Mammary epithelial cell (primary cell): ENCODE measurements at regions not wholly inside any gene's neighbourhood (a gene's known extent, or its start where the extent isn't known, plus 50 kb on each side); places are given as distances from the start of the nearest gene placed in this dataset.
"Not testable (repeated sequence)": the region's sequence is repeated elsewhere in the genome, so short reads cannot be mapped to it uniquely, and the experiment has no call there.

Source experiments
- CTCF ChIP-seq, 2 donors: IDR thresholded peaks in 1 of 2; conservative IDR thresholded peaks in 1 of 2; 2 replicates each; pipeline ENCODE4 v1.5.1; 2011 to 2012; ENCODE audit warnings: inconsistent platforms in 2 of 2, low read length in 2 of 2, mild to moderate bottlenecking in 2 of 2, control low read depth in 1 of 2, low read depth in 1 of 2; ENCODE audit not compliant: insufficient read depth in 1 of 2; ENCODE audit errors: extremely low read depth in 1 of 2
- EZH2 ChIP-seq: IDR thresholded peaks from 2 replicates; pipeline ENCODE4 v1.6.1; 2012; ENCODE audit warnings: low read length, inconsistent platforms, borderline replicate concordance

GRCh38 chr14:106012361-106012725 is 486.0 kb downstream of the TMEM121 start:
- not testable (repeated sequence) for TF ChIP-seq CTCF (conservative IDR thresholded peaks at IDR 0.05 in 1 of 2, IDR thresholded peaks at IDR 0.05 in 1 of 2; ENCODE audit: extremely low read depth in 1 of 2, insufficient read depth in 1 of 2, low read depth in 1 of 2, low read length in 2 of 2); EZH2
